Esophagus muscularis mucosa (tissue), 4 donors: ENCODE measurements at regions not wholly inside any gene's neighbourhood (a gene's known extent, or its start where the extent isn't known, plus 50 kb on each side); places are given as distances from the start of the nearest gene placed in this dataset.

Experiments
- DNase-seq: peaks from one replicate; pipeline ENCODE4 v3.0.0-alpha.2; 2017; ENCODE audit errors: extremely low spot score
- H3K27ac ChIP-seq, 4 donors: fragments of 200-600 bp; sonication (generic); replicated peaks in 1 of 4; 1 replicate in 3 of 4; 2 replicates in 1 of 4; pipeline ENCODE4 v1.5.1; 2016 to 2019; ENCODE audit warnings: mild to moderate bottlenecking in 1 of 4
- H3K27me3 ChIP-seq, 4 donors: fragments of 200-600 bp; sonication (generic); one replicate each; pipeline versions ENCODE4 v1.5.1 to v1.6.0; 2016 to 2019
- H3K36me3 ChIP-seq, 4 donors: fragments of 200-600 bp; sonication (generic); one replicate each; pipeline ENCODE4 v1.5.1; 2016 to 2019
- H3K4me1 ChIP-seq, 4 donors: fragments of 200-600 bp; sonication (generic); one replicate each; pipeline ENCODE4 v1.5.1; 2016 to 2019
- H3K4me3 ChIP-seq, 4 donors: fragments of 200-600 bp; sonication (generic); 1 replicate in 2 of 4; 2 replicates in 2 of 4; pipeline ENCODE4 v1.5.1; 2016 to 2019; ENCODE audit warnings: mild to moderate bottlenecking in 4 of 4, moderate library complexity in 1 of 4
- H3K9me3 ChIP-seq, 4 donors: fragments of 200-600 bp; sonication (generic); 1 replicate in 3 of 4; 2 replicates in 1 of 4; pipeline ENCODE4 v1.5.1; 2016 to 2019
- CTCF ChIP-seq, 3 experiments: fragments of 200-600 bp in 2 of 3; fragments of 450-650 bp in 1 of 3; sonication (generic) in 2 of 3; IDR thresholded peaks; one replicate each; pipeline ENCODE4 v1.5.1; 2017 to 2019; ENCODE audit warnings: antibody characterized with exemption in 3 of 3, mild to moderate bottlenecking in 2 of 3, moderate library complexity in 1 of 3
- EP300 ChIP-seq: sonication (generic); formaldehyde crosslinking; IDR thresholded peaks from one replicate; pipeline ENCODE4 v1.6.1; 2017; ENCODE audit warnings: antibody characterized with exemption
- POLR2A ChIP-seq: fragments of 450-650 bp; IDR thresholded peaks from one replicate; pipeline ENCODE4 v1.6.1; 2017; ENCODE audit warnings: antibody characterized with exemption, moderate library complexity, mild to moderate bottlenecking, low read depth
- POLR2AphosphoS5 ChIP-seq, 2 donors: sonication (generic); formaldehyde crosslinking; IDR thresholded peaks; one replicate each; pipeline ENCODE4 v1.6.1; 2017; ENCODE audit warnings: antibody characterized with exemption in 2 of 2
- WGBS: methylation state at CpG from one replicate; pipeline ENCODE4 v1.1.5; 2018; 5-methylcytosine and 5-hydroxymethylcytosine counted together
- intact Hi-C: fragments of 100-400 bp; cut with DNase I; formaldehyde crosslinking; loops from one replicate; pipeline ENCODE4 v1.15.1; 2023

GRCh38 chr2:17251171-17251570 lies 267.1 kb downstream of the RAD51AP2 start:
- Histone ChIP-seq H3K4me1 (no peaks in the 10 kb centered on the region), H3K27ac (no peak overlapping the region), H3K27me3 (no peaks in the 10 kb centered on the region), H3K4me3 (no peak overlapping the region), H3K9me3 (no peaks in the 10 kb centered on the region), H3K36me3 (no peaks in the 10 kb centered on the region)
- no peak for TF ChIP-seq EP300
- TF ChIP-seq POLR2A, result no peak
- TF ChIP-seq POLR2AphosphoS5 (IDR thresholded peaks at IDR 0.05), result no peak
- DNase-seq, result no peak
- intact Hi-C loops, result no loop called here
- 77% methylated on average over 5 of the region's 5 CpGs for WGBS

- Histone ChIP-seq H3K4me1 (peaks cover 0 to 4% (median 0%) of the 10 kb centered on the region in 4 donors), H3K9me3 (no peaks in the 10 kb centered on the region), H3K27me3 (no peaks in the 10 kb centered on the region), H3K36me3 (no peaks in the 10 kb centered on the region), H3K4me3 (no peak overlapping the region), H3K27ac (no peak overlapping the region)
- DNase-seq, result no peak
- intact Hi-C loops, result no loop called here
- 89% methylated on average over 7 of the region's 7 CpGs for WGBS
- TF ChIP-seq POLR2AphosphoS5 (IDR thresholded peaks at IDR 0.05) (no peak), EP300 (no peak), CTCF (IDR thresholded peaks at IDR 0.05) (no peak), POLR2A (no peak)
These were observed 269.0 kb downstream of the RAD51AP2 start for GRCh38 chr2:17249249-17249648.

GRCh38 chr2:17245906-17246305 lies 272.3 kb downstream of the RAD51AP2 start:
- Histone ChIP-seq H3K27ac (no peak overlapping the region), H3K4me1 (peaks cover 0 to 4% (median 0%) of the 10 kb centered on the region in 4 donors), H3K4me3 (no peak overlapping the region), H3K36me3 (no peaks in the 10 kb centered on the region), H3K9me3 (no peaks in the 10 kb centered on the region), H3K27me3 (no peaks in the 10 kb centered on the region)
- intact Hi-C loops, result no loop called here
- TF ChIP-seq POLR2AphosphoS5 (IDR thresholded peaks at IDR 0.05) (no peak), EP300 (no peak), CTCF (IDR thresholded peaks at IDR 0.05) (no peak), POLR2A (no peak)
- WGBS, result 46% methylated on average over 2 of the region's 2 CpGs
- DNase-seq, result no peak

GRCh38 chr2:17242813-17243485 lies 275.3 kb downstream of the RAD51AP2 start:
- peaks cover 0 to 4% (median 0%) of the 10 kb centered on the region in 4 donors for H3K4me1 ChIP-seq
- no peak overlapping the region for H3K27ac ChIP-seq
- no peaks in the 10 kb centered on the region for H3K36me3 ChIP-seq
- no peaks in the 10 kb centered on the region for H3K27me3 ChIP-seq
- no peak for DNase-seq
- 36% methylated on average over 3 of the region's 3 CpGs for WGBS
- H3K4me3 ChIP-seq, result no peak overlapping the region
- no peaks in the 10 kb centered on the region for H3K9me3 ChIP-seq
- no peak for TF ChIP-seq EP300
- TF ChIP-seq POLR2A, result no peak
- no peak for TF ChIP-seq CTCF (IDR thresholded peaks at IDR 0.05)
- TF ChIP-seq POLR2AphosphoS5 (IDR thresholded peaks at IDR 0.05), result no peak
- intact Hi-C loops, result no loop called here

GRCh38 chr2:17239550-17239949 lies 278.7 kb downstream of the RAD51AP2 start:
- no peaks in the 10 kb centered on the region for H3K27me3 ChIP-seq
- WGBS, result 78% methylated on average over 3 of the region's 3 CpGs

More at GRCh38 chr2:17239550-17239949, 278.7 kb downstream of the RAD51AP2 start:
- Histone ChIP-seq H3K36me3 (no peaks in the 10 kb centered on the region), H3K4me1 (no peaks in the 10 kb centered on the region), H3K4me3 (no peak overlapping the region), H3K9me3 (no peaks in the 10 kb centered on the region), H3K27ac (no peak overlapping the region)
- TF ChIP-seq POLR2AphosphoS5 (IDR thresholded peaks at IDR 0.05), result no peak
- TF ChIP-seq POLR2A, result no peak
- no peak for TF ChIP-seq EP300
- intact Hi-C loops, result no loop called here
- no peak for DNase-seq
